ENCODE measurements at regions not wholly inside any gene's neighbourhood (a gene's known extent, or its start where the extent isn't known, plus 50 kb on each side); places are given as distances from the start of the nearest gene placed in this dataset.
"Not testable (repeated sequence)": the region's sequence is repeated elsewhere in the genome, so short reads cannot be mapped to it uniquely, and the experiment has no call there.

DNA sequence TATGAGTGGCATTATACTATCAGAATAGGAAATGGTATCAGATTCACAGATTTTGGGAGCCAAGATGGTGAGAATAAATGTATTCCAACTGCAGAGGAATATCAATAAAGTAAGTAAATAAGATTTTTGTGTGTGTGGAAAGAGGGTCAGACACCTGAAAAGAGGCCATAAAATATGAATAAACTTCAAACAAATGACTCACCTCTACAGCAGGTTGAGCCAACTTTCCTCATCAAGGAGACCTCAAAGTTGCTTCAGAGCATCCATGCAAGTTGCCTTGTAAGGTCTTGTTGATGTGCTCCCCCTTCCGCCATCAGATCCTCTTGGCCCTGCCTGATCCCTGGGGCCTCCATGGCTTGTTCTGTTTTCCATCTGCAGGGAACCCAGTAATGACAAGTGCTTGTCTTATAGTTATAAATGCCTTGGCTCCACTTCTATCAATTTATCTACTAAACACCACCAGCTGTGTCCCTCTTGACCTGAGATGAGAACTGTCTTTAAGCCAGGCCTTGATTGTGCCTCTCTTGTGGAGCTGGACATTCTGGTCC is 775.6 kb downstream of the LTN1 start:
- no peak for FAIRE-seq

DNA sequence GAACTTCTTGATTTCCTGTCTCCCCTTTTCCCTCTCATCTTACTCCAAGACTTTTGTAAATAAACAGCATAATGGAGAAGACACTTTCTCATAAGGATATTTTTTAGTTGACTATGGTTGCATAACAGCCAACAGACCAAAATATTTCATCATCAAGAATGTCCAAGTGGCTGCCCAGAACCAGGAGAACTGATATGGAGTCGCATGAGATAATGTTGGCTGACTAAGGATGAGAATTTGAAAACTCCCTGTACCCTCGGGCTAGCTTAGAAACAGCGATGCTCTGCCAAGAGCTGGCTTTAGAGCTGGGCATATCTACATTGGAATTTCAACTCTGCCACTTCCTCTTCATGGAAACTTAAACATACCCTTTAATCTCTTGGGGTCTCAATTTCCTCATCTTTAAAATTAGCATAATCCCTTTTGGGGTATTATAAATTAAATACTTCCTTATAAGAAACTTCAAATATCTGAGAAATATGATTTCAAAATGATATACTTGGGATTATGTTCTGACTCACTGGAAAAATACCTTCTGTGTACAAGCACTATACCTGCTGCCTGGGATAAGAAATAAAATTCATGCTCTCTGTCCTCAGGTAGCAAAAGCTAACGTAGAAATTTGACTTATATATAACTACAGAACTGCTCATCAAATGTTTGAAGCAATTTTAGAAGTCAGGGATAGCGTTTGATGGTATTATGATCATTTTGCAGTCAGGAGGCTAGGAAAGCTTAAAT is 777.3 kb downstream of the LTN1 start:
- no peak for FAIRE-seq

DNA sequence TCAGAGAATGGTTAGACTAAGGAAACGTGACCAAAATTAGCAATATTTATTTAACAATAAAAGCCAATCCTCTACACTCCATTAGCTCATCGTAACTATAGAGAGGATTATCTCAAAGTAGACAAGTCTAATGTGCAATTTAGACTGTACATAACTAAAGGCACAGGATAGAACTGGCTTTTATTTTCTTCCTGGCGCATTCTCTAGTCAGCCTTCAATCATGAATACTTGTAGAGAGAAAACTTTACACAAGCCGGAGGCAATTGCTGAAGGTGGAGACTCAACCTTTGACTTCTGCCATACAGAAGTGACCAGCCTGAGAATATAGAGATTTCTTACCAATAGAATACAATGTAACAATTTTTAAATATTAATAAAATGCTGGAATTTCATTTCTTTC is 777.9 kb downstream of the LTN1 start:
- no peak for FAIRE-seq

DNA sequence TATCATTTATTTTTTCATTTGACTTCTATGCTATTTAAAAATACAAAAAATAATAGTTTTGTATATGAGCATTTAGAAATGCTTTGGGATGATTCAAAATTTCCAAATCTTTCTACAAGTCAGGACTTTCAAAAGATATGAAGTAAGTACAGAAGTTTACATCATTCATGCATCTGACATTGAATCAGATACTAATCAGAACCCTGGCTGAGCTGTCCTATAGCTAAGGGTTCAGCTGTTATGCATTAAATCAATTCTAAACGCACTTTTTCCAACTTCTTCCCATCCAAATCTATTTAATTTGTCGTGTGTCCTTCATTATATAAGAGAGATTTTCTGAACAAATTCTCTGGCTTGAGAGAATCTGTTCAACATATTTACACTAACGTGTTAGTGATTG is 779.4 kb downstream of the LTN1 start:
- no peak for FAIRE-seq

DNA sequence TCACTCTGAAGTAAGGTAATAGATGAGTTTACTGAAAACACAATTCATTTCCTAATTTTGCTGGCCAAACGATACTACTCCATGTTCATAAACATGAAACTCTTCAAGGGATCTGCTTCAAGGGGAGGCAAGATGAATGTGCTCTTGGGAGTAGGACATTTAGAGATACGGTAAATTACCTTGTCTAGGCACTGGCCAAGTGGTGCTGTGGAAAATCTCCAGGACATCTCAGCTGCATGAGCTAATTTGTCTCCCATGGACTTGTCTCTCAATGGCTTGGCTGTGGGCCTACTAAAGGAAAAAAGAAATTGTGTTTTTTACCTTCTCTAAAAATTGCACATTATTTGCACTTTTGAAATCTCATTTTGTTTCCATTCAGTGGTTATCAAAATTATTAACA is 780.6 kb downstream of the LTN1 start:
- FAIRE-seq = no peak

DNA sequence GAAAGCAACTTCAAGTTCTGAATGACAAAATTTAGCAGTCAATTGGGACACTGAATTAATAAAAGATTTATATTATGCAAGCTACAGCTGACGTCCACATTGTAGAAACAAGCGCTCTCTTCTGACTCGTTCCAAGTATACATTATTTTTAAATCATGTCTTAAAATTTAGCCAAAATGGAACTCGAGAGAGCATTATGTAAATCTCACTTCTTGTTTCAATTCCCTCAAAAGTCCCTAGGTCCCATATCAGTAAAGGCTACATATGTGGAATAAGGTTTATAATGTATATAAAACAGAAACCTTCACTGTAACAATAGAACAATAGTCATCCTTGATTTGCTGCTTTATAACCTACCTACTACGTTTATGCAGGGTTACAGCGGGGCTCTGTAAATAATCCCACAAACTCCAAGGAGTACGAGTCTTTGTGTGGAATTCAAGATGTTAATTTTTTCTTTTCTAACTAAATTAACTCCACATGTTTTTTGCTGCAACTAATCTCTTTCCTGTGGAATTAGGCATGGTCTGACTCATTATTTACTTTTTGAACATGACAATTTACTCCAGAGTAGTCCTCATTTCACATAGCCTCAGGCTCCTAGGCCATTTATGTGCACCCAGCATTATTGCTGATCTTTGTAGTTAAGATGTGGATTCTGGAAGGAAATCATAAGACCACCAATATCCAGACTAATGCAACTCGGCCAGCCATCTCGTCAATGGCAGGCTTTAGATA is 785.1 kb downstream of the LTN1 start:
- FAIRE-seq = no peak

DNA sequence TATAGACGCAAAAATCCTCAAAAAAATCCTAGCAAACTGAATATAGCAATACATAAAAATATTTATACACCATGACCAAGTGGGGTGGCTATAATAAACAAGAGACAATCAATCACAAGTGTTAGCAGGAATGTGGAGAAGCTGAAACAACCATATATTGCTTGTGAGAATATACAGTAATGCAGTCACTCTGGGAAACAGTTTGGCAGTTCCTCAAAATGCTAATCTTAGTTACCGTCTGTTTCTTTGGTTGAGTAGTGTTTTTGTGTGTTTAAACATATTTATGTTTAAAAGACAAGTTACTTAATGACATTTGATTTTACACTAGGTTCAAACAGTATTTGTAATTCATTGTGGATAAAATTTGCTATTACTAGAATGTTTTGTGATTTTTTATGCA is 792.0 kb downstream of the LTN1 start:
- FAIRE-seq = no peak

DNA sequence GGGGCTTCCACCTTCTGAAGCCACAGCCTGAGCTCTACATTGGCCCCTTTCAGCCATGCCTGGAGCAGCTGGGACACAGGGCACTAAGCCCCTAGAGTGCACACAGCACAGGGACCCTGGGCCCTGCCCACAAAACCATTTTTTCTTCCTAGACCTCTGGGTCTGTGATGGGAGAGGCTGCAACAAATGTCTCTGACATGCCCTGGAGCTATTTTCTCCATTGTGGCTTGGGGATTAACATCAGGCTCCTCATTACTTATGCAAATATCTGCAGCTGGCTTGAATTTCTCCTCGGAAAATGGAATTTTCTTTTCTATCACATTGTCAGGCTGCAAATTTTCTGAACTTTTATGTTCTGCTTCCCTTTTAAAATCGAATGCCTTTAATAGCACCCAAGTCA is 795.7 kb downstream of the LTN1 start:
- no peak for FAIRE-seq

DNA sequence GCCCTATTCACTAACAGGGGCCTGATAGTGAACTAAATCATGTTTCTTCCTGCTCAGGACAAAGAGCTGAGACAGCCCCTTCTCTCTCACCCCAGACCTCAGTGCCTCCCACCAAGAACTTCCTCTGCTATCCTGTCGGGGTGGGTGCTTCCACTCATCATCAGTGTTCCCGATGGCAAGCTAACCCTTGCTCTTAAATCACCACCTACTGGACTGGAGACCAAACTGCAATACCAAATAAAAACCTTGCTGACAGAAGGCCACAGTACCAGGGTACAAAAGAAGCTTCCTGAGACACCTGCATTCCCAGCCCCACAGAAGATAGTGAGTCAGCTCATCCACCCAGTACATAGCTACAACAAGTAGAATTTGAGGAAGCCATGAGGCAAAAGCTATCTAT is 799.5 kb downstream of the LTN1 start:
- no peak for FAIRE-seq

DNA sequence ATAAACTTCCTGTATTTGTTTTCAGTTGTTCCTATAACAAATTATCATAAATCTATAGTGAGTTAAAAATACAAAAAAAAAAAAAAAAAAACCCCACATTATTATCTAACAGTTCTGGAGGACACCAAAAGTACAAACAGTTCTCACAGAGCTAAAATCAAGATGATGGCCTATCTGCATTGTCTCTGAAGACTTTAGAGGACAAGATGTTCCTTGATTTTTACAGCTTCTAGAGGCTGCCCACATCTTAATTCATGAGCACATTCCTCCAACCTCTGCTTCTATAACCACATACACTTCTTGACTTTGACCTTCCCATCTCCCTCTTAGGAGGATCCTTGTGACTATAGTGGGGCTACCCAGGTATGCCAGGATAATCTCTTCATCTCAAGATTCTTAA is 806.1 kb downstream of the LTN1 start:
- FAIRE-seq = no peak

DNA sequence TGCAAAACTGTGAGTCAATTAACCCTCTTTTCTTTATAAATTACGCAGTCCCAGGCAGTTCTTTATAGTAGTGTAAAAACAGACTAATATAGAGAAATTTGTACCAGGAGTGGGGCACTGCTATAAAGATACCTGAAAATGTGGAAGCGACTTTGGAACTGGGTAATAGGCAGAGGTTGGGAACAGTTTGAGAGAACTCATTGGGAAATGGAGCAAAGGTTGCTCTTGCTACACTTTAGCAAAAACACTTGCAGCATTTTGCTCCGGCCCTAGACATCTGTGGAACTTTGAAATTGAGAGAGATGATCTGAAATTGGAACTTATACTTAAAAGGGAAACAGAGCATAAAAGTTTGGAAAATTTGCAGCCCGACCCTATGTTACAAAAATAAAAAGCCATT is 810.9 kb downstream of the LTN1 start:
- no peak for FAIRE-seq

DNA sequence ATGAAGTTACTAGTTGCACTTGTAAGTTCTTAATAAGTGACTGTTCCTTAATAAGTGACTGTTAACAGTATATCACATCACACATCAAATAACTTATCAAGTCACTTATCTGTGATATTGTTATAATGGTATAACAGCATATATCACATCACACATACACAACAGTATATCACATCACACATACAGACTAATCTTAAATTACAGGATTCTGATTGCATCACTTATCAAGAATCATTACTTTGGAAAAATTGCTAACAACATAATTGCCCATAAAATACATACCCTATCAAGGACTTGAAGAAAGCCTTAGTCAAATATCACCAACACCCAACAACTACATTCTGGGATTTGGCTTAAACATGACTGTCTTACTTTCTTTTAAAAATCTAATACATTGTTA is 813.5 kb downstream of the LTN1 start:
- no peak for FAIRE-seq

DNA sequence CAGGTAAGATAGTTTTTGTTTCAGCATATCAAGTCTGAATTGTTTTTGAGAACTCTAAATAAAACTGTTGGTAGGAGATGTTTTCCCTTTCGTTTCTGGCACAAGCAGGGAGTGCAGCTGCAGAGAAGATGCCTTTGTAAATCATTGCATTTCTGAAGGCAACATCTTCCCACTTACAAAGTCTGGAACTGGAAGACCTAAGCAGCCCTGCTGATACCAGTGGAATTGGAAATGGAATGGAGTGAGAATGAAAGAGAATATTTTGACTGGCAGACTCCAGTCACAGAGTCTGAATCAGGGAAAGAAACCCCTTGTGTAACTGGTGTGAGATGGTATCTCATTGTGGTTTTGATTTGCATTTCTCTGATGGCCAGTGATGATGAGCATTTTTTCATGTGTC is 815.6 kb downstream of the LTN1 start:
- no peak for FAIRE-seq

DNA sequence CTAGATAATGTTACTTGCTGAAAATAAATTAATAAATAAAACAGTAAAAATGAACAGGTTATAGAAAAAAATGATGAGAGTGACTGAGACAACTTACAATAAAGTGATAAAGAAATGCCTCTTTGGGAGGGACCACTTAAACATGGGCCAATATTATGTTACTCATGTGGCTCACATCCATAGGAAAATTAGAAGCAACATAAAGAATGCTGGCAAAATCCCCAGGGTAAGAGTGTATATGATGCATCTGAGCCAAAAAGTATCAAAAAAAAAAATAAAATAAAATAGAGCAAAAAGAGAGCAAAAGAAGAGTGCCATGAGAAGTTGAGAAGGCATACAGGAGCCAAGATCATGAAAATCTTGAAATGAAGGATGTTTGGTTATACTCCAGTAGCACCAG is 818.0 kb downstream of the LTN1 start:
- no peak for FAIRE-seq

DNA sequence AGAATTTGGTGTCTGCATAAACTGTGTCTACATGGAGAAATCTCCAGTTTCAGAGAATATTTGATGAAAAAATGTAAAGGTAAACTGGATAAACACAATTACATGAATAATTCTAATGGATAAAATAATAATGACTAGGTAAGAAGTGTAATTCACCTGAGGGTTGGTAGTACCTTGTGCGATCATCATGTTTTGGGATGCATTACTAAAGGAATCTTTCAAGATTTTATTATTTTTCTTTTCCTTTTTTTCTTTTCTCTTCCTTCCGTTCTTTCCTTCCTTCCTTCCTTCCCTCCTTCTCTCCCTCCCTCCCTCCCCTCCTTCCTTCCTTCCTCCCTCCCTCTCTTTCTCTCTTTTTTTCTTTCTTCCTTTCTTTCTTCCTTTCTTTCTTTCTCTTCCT is 818.7 kb downstream of the LTN1 start:
- no peak for FAIRE-seq

DNA sequence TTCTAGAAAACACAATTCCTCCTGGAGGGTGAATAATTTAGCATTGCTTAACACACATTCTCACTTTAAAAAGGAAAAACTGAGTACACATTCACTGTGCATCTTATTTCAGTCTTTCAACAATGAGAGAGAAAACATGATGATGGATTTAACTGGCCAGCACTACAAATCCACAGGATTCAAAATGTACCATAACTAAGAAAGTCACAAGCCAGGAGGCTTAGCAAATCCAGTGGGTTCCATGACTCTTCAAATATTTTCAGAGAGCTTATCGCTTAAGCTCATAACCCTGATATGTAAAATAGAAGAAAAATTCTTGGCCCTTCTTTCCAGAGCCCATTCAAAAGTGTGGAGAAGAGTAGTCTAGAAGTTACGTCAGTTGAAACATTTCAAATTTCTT is 820.3 kb downstream of the LTN1 start:
- no peak for FAIRE-seq

DNA sequence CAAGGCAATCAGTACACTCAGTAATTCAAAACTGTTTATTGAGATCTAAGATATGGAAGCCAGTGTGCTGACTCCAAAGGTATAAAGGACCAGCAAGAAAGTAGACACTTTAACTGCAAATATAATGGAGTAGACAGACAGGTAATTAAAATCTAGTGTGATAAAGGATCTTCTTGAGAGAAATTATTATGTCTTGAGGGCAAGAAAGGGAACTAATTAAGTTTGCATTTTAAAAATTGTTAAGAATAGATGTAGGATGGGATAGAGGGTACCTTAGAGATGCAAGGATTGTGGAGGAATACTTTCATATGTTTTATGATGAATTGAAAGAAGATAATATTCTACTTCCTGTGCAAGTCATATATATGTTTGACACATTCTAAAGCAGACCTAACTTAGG is 825.3 kb downstream of the LTN1 start:
- no peak for FAIRE-seq

DNA sequence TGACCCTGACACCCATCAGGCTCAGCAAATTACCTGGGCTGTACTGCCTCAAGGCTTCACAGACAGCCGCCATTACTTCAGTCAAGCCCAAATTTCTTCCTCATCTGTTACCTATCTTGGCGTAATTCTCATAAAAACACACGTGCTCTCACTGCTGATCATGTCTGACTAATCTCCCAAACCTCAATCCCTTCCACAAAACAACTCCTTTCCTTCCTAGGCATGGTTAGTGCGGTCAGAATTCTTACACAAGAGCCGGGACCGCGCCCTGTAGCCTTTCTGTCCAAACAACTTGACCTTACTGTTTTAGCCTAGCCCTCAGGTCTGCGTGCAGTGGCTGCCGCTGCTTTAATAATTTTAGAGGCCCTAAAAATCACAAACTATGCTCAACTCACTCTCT is 828.2 kb downstream of the LTN1 start:
- not testable (repeated sequence) for FAIRE-seq

DNA sequence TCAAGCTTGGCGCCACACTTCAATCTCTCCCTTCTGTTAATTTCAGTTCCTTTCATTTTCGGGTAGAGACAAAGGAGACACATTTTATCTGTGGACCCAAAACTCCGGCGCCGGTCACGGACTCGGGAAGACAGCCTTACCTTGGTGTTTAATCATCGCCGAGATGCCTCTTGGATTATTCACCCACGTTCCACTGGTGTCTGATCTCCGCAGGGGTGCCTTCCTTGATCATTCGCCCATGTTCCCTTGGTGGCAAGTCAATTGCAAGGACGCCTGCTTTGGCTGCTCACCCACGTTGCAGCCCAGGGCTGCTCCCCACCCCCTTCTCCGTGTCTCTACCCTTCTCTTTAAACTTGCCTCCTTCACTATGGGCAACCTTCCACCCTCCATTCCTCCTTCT is 830.6 kb downstream of the LTN1 start:
- not testable (repeated sequence) for FAIRE-seq

DNA sequence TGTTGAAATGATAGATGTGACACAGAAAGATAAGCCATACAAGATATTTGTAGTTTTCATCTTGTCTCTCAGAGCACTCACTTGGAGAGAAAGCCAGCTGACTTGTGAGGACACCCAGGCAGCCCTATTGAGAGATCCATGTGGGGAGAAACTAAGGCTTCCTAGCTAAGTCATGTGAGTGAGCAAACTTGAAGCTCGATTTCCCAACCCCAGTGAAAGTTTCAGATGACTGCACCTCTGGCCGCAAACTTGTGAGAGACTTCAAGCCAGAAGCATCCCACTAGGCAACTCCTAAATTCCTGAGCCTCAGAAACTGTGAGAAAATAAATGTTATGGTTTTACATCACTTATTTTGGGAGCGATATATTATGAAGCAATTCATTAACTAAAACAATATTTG is 832.3 kb downstream of the LTN1 start:
- FAIRE-seq = no peak

DNA sequence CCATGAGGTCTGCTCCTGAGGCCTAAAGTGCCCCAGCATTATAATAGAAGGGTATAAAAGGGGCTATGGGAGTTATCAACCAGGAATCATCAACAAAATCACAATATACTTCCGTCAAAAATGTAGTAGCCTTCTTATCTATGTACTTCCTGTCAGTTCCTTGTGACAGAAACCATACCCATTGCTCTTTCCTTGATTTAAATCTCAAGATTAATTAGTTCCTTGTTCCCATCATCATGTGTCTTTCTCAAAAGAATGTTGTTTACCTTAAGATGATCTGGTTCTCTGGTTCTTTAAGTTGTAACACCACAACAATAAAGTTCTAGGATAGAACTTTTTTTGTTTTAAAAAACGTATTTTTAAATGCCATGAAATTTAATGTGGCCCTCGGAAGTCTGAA is 833.3 kb downstream of the LTN1 start:
- no peak for FAIRE-seq

DNA sequence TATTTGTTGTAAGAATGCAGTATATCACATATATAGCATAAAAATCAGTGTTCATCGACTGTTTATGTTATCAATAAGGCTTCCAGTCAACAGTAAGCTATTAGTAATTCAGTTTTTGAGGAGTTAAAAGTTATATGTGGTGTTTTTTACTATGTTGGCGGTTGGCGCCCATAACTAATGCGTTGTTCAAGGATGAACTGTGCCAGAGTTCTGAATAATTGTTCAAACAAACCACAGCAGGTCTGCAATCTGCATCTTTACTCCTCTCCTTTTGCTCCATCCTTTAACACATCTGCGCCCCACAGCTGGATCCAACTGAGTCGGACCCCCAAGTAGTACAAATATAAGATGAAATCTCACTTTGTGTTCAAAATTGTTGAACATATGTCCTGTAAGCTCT is 836.1 kb downstream of the LTN1 start:
- FAIRE-seq = no peak

DNA sequence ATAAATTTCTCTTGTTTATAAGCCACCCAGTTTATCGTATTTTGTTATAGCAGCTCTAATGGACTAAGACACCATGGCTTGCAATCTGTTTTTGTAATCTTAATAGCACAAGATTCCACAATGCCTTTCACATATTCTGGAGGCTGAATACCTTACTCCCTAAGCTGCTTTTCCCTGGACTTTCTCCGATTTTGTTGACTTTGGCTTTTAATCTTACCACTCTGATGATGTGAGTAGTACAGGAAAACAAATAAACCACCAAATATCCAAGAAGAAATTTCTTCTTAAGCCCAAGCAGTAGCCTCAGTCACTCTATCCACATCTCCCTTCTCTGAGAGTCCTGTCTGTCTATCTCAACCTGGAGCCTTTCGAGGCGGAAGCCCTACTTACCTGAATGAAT is 838.6 kb downstream of the LTN1 start:
- no peak for FAIRE-seq

DNA sequence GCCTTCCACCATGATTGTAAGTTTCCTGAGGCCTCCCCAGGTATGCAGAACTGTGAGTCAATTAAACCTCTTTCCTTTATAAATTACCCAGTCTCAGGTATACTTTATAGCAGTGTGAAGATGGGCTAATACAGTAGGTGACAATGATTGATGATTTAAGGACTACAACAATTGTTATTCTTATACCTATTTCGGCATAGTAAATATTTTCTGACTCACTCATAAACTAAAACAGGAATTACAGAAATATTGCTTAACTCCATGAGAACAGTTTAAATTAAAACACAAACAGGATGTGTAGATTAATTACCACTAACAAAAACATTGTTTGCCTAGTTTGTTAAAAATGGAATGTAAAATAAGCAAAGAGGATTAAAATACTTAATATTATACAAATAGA is 839.9 kb downstream of the LTN1 start:
- no peak for FAIRE-seq

DNA sequence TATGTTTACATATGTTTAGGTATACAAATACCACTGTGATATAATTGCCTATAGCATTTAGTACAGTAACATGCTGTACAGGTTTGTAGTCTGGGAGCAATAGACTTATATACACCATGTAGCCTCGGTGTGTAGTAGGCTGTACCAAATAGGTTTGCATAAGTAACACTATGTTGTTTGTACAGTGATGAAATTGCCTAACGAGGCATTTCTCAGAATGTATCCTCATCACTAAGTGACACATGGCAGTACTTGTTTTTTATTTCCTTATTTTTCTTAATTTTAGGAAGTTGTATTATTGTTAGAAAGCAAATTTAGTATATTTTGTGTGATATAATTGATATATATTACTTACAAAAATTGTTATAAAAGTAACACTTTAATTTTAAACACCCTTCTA is 840.9 kb downstream of the LTN1 start:
- peak; percentile 24 for FAIRE-seq

Measured in islet of Langerhans (tissue), 1 donor.